Mucosa of stomach (tissue), 1 donor: ENCODE measurements at regions not wholly inside any gene's neighbourhood (a gene's known extent, or its start where the extent isn't known, plus 50 kb on each side); places are given as distances from the start of the nearest gene placed in this dataset.

Experiments used
- H3K27me3 ChIP-seq: one replicate; pipeline ENCODE4 v1.7.0; 2013; ENCODE audit warnings: mild to moderate bottlenecking, low read length; ENCODE audit not compliant: control insufficient read depth, insufficient read depth
- H3K36me3 ChIP-seq: one replicate; pipeline ENCODE4 v1.7.0; 2013; ENCODE audit warnings: low read length; ENCODE audit not compliant: control insufficient read depth, insufficient read depth
- H3K4me1 ChIP-seq: one replicate; pipeline ENCODE4 v1.7.0; 2013; ENCODE audit warnings: mild to moderate bottlenecking, low read length; ENCODE audit not compliant: control insufficient read depth, insufficient read depth
- H3K4me3 ChIP-seq: one replicate; pipeline ENCODE4 v1.7.0; 2013; ENCODE audit warnings: low read length
- H3K9ac ChIP-seq: one replicate; pipeline ENCODE4 v1.7.0; 2013; ENCODE audit warnings: mild to moderate bottlenecking, low read length, moderate library complexity
- H3K9me3 ChIP-seq: one replicate; pipeline ENCODE4 v1.7.0; 2013; ENCODE audit warnings: mild to moderate bottlenecking, low read length, moderate library complexity; ENCODE audit not compliant: control insufficient read depth
- donor health status: Pancreatic carcinoma.

GRCh38 chr2:7844414-7844965 is 837.4 kb upstream of the ID2 start:
- Histone ChIP-seq H3K9ac (no peak overlapping the region), H3K36me3 (no peaks in the 10 kb centered on the region), H3K4me1 (no peaks in the 10 kb centered on the region), H3K9me3 (no peaks in the 10 kb centered on the region), H3K27me3 (no peaks in the 10 kb centered on the region), H3K4me3 (no peak overlapping the region)

GRCh38 chr2:7845332-7845731 is 836.5 kb upstream of the ID2 start:
- no peak overlapping the region for H3K9ac ChIP-seq
- H3K27me3 ChIP-seq = no peaks in the 10 kb centered on the region
- no peaks in the 10 kb centered on the region for H3K9me3 ChIP-seq
- no peak overlapping the region for H3K4me3 ChIP-seq
- no peaks in the 10 kb centered on the region for H3K4me1 ChIP-seq
- no peaks in the 10 kb centered on the region for H3K36me3 ChIP-seq

GRCh38 chr2:7846607-7847006 is 835.2 kb upstream of the ID2 start:
- H3K9ac ChIP-seq = no peak overlapping the region
- H3K27me3 ChIP-seq = no peaks in the 10 kb centered on the region
- H3K36me3 ChIP-seq = no peaks in the 10 kb centered on the region
- no peak overlapping the region for H3K4me3 ChIP-seq
- H3K9me3 ChIP-seq = no peaks in the 10 kb centered on the region
- no peaks in the 10 kb centered on the region for H3K4me1 ChIP-seq

- no peak overlapping the region for H3K4me3 ChIP-seq
- H3K9ac ChIP-seq = no peak overlapping the region
- H3K27me3 ChIP-seq = no peaks in the 10 kb centered on the region
- no peaks in the 10 kb centered on the region for H3K9me3 ChIP-seq
- H3K36me3 ChIP-seq = no peaks in the 10 kb centered on the region
- H3K4me1 ChIP-seq = no peaks in the 10 kb centered on the region
Measured at GRCh38 chr2:7847321-7847720, 834.5 kb upstream of the ID2 start.

GRCh38 chr2:7849027-7849426 is 832.8 kb upstream of the ID2 start:
- Histone ChIP-seq H3K4me3 (no peak overlapping the region), H3K9ac (no peak overlapping the region), H3K9me3 (no peaks in the 10 kb centered on the region), H3K27me3 (no peaks in the 10 kb centered on the region), H3K4me1 (no peaks in the 10 kb centered on the region), H3K36me3 (no peaks in the 10 kb centered on the region)

- Histone ChIP-seq H3K9ac (no peak overlapping the region), H3K27me3 (no peaks in the 10 kb centered on the region), H3K4me1 (no peaks in the 10 kb centered on the region), H3K9me3 (no peaks in the 10 kb centered on the region), H3K36me3 (no peaks in the 10 kb centered on the region), H3K4me3 (no peak overlapping the region)
Measured at GRCh38 chr2:7849531-7849930, 832.3 kb upstream of the ID2 start.

- H3K9me3 ChIP-seq = no peaks in the 10 kb centered on the region
- H3K9ac ChIP-seq = no peak overlapping the region
- H3K4me3 ChIP-seq = no peak overlapping the region
- no peaks in the 10 kb centered on the region for H3K36me3 ChIP-seq
- H3K27me3 ChIP-seq = no peaks in the 10 kb centered on the region
- no peaks in the 10 kb centered on the region for H3K4me1 ChIP-seq
Measured at GRCh38 chr2:7852546-7852945, 829.3 kb upstream of the ID2 start.

GRCh38 chr2:7857904-7858303 is 824.0 kb upstream of the ID2 start:
- Histone ChIP-seq H3K9ac (no peak overlapping the region), H3K4me1 (no peaks in the 10 kb centered on the region), H3K36me3 (no peaks in the 10 kb centered on the region), H3K4me3 (no peak overlapping the region), H3K27me3 (no peaks in the 10 kb centered on the region), H3K9me3 (no peaks in the 10 kb centered on the region)

- Histone ChIP-seq H3K9ac (no peak overlapping the region), H3K9me3 (no peaks in the 10 kb centered on the region), H3K36me3 (no peaks in the 10 kb centered on the region), H3K4me1 (no peaks in the 10 kb centered on the region), H3K4me3 (no peak overlapping the region), H3K27me3 (no peaks in the 10 kb centered on the region)
Measured at GRCh38 chr2:7858624-7859023, 823.2 kb upstream of the ID2 start.

- H3K4me3 ChIP-seq = no peak overlapping the region
- H3K36me3 ChIP-seq = no peaks in the 10 kb centered on the region
- no peaks in the 10 kb centered on the region for H3K27me3 ChIP-seq
- H3K4me1 ChIP-seq = no peaks in the 10 kb centered on the region
- no peak overlapping the region for H3K9ac ChIP-seq
- no peaks in the 10 kb centered on the region for H3K9me3 ChIP-seq
Measured at GRCh38 chr2:7860693-7861092, 821.2 kb upstream of the ID2 start.

GRCh38 chr2:7861910-7862702 is 819.8 kb upstream of the ID2 start:
- Histone ChIP-seq H3K27me3 (no peaks in the 10 kb centered on the region), H3K4me3 (no peak overlapping the region), H3K36me3 (no peaks in the 10 kb centered on the region), H3K4me1 (no peaks in the 10 kb centered on the region), H3K9me3 (no peaks in the 10 kb centered on the region), H3K9ac (no peak overlapping the region)

GRCh38 chr2:7866104-7866503 is 815.8 kb upstream of the ID2 start:
- Histone ChIP-seq H3K9me3 (no peaks in the 10 kb centered on the region), H3K9ac (no peak overlapping the region), H3K4me1 (no peaks in the 10 kb centered on the region), H3K27me3 (no peaks in the 10 kb centered on the region), H3K4me3 (no peak overlapping the region), H3K36me3 (no peaks in the 10 kb centered on the region)
